Activated T-helper 1 cell treated with anti-CD3 and anti-CD28 coated beads, Interleukin-12 subunit alpha, Interleukin-12 subunit beta, Interleukin-2, Interleukin-4 antibody, amounts not matched to agents 30 ng/mL and 10 ng/mL and 1 ng/mL, durations not matched to agents 14 hours and 24 hours and 36 hours (primary cell): ENCODE measurements at regions not wholly inside any gene's neighbourhood (a gene's known extent, or its start where the extent isn't known, plus 50 kb on each side); places are given as distances from the start of the nearest gene placed in this dataset.

Experiments used
- DNase-seq: peaks from one replicate; pipeline ENCODE4 v3.0.0; 2021; ENCODE audit warnings: low spot score
- H3K27ac Mint-ChIP-seq: one replicate; pipeline ENCODE4 v1.8.0; 2021; ENCODE audit warnings: mild to moderate bottlenecking, mixed read lengths
- H3K27me3 Mint-ChIP-seq: one replicate; pipeline ENCODE4 v1.8.0; 2022; ENCODE audit warnings: mild to moderate bottlenecking, moderate library complexity, mixed read lengths; ENCODE audit not compliant: insufficient read depth
- H3K36me3 Mint-ChIP-seq: one replicate; pipeline ENCODE4 v1.8.0; 2021; ENCODE audit warnings: low read depth, mixed read lengths
- H3K4me1 Mint-ChIP-seq: one replicate; pipeline ENCODE4 v1.8.0; 2021; ENCODE audit warnings: low read depth, mixed read lengths
- H3K4me3 Mint-ChIP-seq: one replicate; pipeline ENCODE4 v1.8.0; 2021; ENCODE audit warnings: mild to moderate bottlenecking, moderate library complexity, mixed read lengths
- H3K9me3 Mint-ChIP-seq: one replicate; pipeline ENCODE4 v1.8.0; 2021; ENCODE audit warnings: mixed read lengths
- intact Hi-C: fragments of 100-400 bp; cut with micrococcal nuclease; formaldehyde crosslinking; loops from one replicate; pipeline ENCODE4 v1.15.1; 2024

- Mint-ChIP-seq H3K4me3 (no peak overlapping the region), H3K27me3 (no peaks in the 10 kb centered on the region), H3K4me1 (no peaks in the 10 kb centered on the region), H3K27ac (no peak overlapping the region), H3K36me3 (no peaks in the 10 kb centered on the region), H3K9me3 (no peaks in the 10 kb centered on the region)
- intact Hi-C loops, result no loop called here
- no peak for DNase-seq
Measured at GRCh38 chr6:156348424-156348823, 428.8 kb upstream of the ARID1B start.

DNA sequence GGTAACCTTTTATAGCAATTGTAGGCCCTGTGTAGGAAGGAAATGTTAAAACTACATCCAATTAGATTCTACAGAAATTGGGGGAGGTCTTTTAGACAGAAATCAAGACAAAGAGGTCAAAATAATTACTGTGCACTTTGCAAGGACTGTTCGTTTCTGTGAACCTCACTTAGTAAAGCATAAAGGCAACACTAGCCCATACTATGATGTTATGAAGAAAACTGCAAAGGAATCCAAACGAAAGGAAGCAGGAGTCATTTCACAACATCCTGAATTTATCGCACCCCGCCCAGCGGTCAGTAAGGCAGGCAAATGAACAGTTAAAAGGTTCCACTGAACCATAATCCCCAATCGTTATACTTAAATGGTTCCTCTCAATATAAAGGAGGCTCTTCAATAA lies 429.5 kb upstream of the ARID1B start:
- no peak for DNase-seq
- H3K27me3 Mint-ChIP-seq, result no peaks in the 10 kb centered on the region
- no peaks in the 10 kb centered on the region for H3K4me1 Mint-ChIP-seq
- no peaks in the 10 kb centered on the region for H3K36me3 Mint-ChIP-seq
- H3K4me3 Mint-ChIP-seq, result no peak overlapping the region
- intact Hi-C loops, result no loop called here
- H3K27ac Mint-ChIP-seq, result no peak overlapping the region
- no peaks in the 10 kb centered on the region for H3K9me3 Mint-ChIP-seq

- Mint-ChIP-seq H3K27ac (no peak overlapping the region), H3K4me3 (no peak overlapping the region), H3K4me1 (no peaks in the 10 kb centered on the region), H3K36me3 (no peaks in the 10 kb centered on the region), H3K27me3 (no peaks in the 10 kb centered on the region), H3K9me3 (no peaks in the 10 kb centered on the region)
- intact Hi-C loops, result no loop called here
- no peak for DNase-seq
Measured at GRCh38 chr6:156347246-156347645, 429.9 kb upstream of the ARID1B start.

DNA sequence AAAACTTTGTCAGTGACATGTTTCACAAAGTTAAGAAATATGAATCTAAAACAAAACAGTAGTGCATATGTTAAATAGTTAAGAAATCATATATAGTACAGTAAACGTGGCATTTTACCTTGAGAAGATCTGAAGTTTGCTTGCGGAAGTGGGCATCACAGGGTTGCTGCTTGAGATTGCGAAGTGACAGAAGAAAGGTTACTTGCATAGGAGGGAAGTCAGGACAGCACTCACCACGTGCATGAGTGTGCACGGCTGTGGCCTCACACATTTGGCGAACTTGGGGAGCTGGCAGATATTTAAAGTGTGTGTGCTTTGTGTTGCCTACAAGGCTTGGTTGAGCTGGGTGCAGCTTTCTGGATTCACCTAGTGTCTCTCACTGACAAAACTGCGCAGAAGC lies 431.5 kb upstream of the ARID1B start:
- no peak for DNase-seq
- no peak overlapping the region for H3K27ac Mint-ChIP-seq
- no peaks in the 10 kb centered on the region for H3K27me3 Mint-ChIP-seq
- no peak overlapping the region for H3K4me3 Mint-ChIP-seq
- intact Hi-C loops, result no loop called here
- H3K4me1 Mint-ChIP-seq, result no peaks in the 10 kb centered on the region
- no peaks in the 10 kb centered on the region for H3K9me3 Mint-ChIP-seq
- H3K36me3 Mint-ChIP-seq, result no peaks in the 10 kb centered on the region

DNA sequence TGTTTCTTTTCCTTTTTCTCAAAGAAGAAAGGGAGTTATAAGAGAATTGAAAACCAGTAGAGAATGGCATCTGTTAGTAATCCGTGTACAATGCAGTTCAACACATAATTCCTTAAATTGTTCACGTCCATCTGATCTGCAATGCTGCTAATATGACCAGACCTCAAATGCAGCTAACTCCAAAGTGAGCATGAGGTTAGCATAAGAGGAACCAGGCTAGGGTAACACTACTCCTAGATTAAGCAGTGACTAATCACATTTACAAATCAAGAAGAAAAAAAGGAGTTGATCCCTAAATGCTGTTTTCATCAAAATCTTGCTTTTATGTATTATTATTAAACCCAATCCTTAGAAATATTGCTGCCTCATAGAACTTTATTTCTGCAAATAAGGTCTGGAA lies 432.7 kb upstream of the ARID1B start:
- no peak for DNase-seq

GRCh38 chr6:156337801-156338200 lies 439.4 kb upstream of the ARID1B start:
- Mint-ChIP-seq H3K27me3 (no peaks in the 10 kb centered on the region), H3K9me3 (peaks cover 7% of the 10 kb centered on the region), H3K4me3 (no peak overlapping the region), H3K4me1 (no peaks in the 10 kb centered on the region), H3K27ac (no peak overlapping the region), H3K36me3 (no peaks in the 10 kb centered on the region)
- no peak for DNase-seq
- intact Hi-C loops, result no loop called here

More for the DNA sequence above, 432.7 kb upstream of the ARID1B start:
- no peaks in the 10 kb centered on the region for H3K27me3 Mint-ChIP-seq
- H3K4me1 Mint-ChIP-seq, result no peaks in the 10 kb centered on the region
- no peak overlapping the region for H3K4me3 Mint-ChIP-seq
- intact Hi-C loops, result no loop called here
- no peaks in the 10 kb centered on the region for H3K36me3 Mint-ChIP-seq
- no peaks in the 10 kb centered on the region for H3K9me3 Mint-ChIP-seq
- H3K27ac Mint-ChIP-seq, result no peak overlapping the region

- Mint-ChIP-seq H3K27ac (no peak overlapping the region), H3K4me1 (no peaks in the 10 kb centered on the region), H3K4me3 (no peak overlapping the region), H3K27me3 (no peaks in the 10 kb centered on the region), H3K9me3 (peaks cover 10% of the 10 kb centered on the region), H3K36me3 (no peaks in the 10 kb centered on the region)
- no peak for DNase-seq
- intact Hi-C loops, result no loop called here
Measured at GRCh38 chr6:156336733-156337132, 440.4 kb upstream of the ARID1B start.

GRCh38 chr6:156336089-156336488 lies 441.1 kb upstream of the ARID1B start:
- no peak for DNase-seq
- Mint-ChIP-seq H3K4me3 (no peak overlapping the region), H3K9me3 (peaks cover 16% of the 10 kb centered on the region), H3K36me3 (no peaks in the 10 kb centered on the region), H3K4me1 (no peaks in the 10 kb centered on the region), H3K27ac (no peak overlapping the region), H3K27me3 (no peaks in the 10 kb centered on the region)
- intact Hi-C loops, result no loop called here

GRCh38 chr6:156334966-156335365 lies 442.2 kb upstream of the ARID1B start:
- no peaks in the 10 kb centered on the region for H3K27me3 Mint-ChIP-seq
- no peaks in the 10 kb centered on the region for H3K36me3 Mint-ChIP-seq
- no peak overlapping the region for H3K4me3 Mint-ChIP-seq
- intact Hi-C loops, result no loop called here
- H3K4me1 Mint-ChIP-seq, result no peaks in the 10 kb centered on the region
- no peak for DNase-seq
- H3K9me3 Mint-ChIP-seq, result peaks cover 20% of the 10 kb centered on the region
- no peak overlapping the region for H3K27ac Mint-ChIP-seq

GRCh38 chr6:156319707-156320106 lies 457.5 kb upstream of the ARID1B start:
- H3K36me3 Mint-ChIP-seq, result no peaks in the 10 kb centered on the region

DNA sequence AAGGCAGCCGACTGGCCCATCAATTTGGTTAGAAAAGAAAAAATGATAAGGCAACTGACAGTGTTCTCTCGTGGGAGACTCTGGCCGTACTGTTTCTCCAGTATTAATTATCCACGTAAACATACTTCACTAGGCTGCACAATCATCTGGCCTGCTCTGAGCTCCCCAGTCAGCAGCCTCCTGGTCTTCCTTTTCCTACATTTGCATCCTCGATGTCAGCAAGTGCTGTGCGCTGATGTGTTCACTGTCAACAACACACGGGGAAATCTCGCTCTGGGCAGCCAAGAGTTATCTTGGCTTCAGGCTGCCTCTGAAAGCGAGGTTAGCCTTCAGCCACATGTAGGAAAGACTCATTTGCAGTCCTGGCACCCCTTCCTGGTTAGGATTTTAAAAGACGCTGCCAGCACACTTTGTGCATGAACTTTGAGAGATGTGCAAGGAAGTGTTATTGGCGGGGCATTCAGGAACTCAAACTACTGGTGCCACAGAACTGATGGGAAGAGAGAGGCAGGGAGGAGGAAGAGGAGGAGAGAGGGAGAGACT lies 460.5 kb upstream of the ARID1B start:
- no peaks in the 10 kb centered on the region for H3K4me1 Mint-ChIP-seq
- H3K4me3 Mint-ChIP-seq, result no peak overlapping the region
- H3K27ac Mint-ChIP-seq, result no peak overlapping the region
- intact Hi-C loops, result no loop called here
- H3K36me3 Mint-ChIP-seq, result no peaks in the 10 kb centered on the region
- DNase-seq, result no peak
- H3K9me3 Mint-ChIP-seq, result no peaks in the 10 kb centered on the region
- H3K27me3 Mint-ChIP-seq, result peaks cover 2% of the 10 kb centered on the region

More at GRCh38 chr6:156319707-156320106, 457.5 kb upstream of the ARID1B start:
- peaks cover 2% of the 10 kb centered on the region for H3K27me3 Mint-ChIP-seq
- H3K4me1 Mint-ChIP-seq, result no peaks in the 10 kb centered on the region
- no peak overlapping the region for H3K27ac Mint-ChIP-seq
- intact Hi-C loops, result no loop called here
- H3K4me3 Mint-ChIP-seq, result no peak overlapping the region
- no peak for DNase-seq
- no peaks in the 10 kb centered on the region for H3K9me3 Mint-ChIP-seq

DNA sequence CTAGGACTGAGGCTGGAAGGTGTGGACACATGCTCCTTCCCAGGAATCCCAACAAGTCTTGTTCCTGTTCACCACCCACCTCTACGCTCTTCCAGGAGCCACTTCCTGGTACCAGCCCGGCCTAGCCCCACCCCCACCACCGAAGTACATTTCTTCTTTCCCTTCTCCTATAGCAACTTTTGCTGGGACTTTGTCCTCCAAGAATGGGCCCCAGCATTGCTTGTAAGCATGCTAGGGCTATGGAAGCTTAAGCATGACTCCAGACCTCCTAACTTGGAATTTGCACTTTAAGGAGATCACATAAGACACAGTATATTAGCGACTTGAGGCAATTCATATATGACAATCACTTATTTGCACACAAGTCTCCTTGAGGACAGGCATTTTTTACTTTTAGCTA lies 462.0 kb upstream of the ARID1B start:
- no peak overlapping the region for H3K4me3 Mint-ChIP-seq
- no peaks in the 10 kb centered on the region for H3K36me3 Mint-ChIP-seq
- H3K27ac Mint-ChIP-seq, result no peak overlapping the region
- DNase-seq, result no peak
- intact Hi-C loops, result no loop called here
- H3K9me3 Mint-ChIP-seq, result no peaks in the 10 kb centered on the region
- no peaks in the 10 kb centered on the region for H3K4me1 Mint-ChIP-seq
- peaks cover 2% of the 10 kb centered on the region for H3K27me3 Mint-ChIP-seq

- Mint-ChIP-seq H3K4me3 (no peak overlapping the region), H3K4me1 (no peaks in the 10 kb centered on the region), H3K36me3 (no peaks in the 10 kb centered on the region), H3K27ac (no peak overlapping the region), H3K27me3 (no peaks in the 10 kb centered on the region), H3K9me3 (no peaks in the 10 kb centered on the region)
- DNase-seq, result no peak
- intact Hi-C loops, result no loop called here
Measured at GRCh38 chr6:156313037-156313436, 464.1 kb upstream of the ARID1B start.

DNA sequence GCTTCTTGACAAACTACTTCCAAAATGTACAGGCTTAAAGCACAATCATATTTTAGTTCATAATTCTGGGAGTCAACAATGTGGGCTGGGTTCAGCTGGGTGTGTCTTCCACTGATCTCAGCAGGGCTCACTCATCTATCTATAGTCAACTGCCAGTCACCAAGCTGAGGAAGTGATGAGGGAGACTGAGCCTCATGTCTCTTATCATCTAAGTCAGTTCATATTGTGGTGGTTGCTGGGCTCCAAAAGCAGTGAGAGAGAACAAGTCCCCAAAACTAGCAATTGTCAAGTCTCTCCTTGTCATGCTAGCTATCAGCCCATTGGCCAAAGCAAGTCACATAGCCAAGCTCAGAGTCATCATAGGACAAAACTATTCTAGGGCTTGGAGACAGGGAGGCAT lies 465.9 kb upstream of the ARID1B start:
- Mint-ChIP-seq H3K4me1 (no peaks in the 10 kb centered on the region), H3K36me3 (no peaks in the 10 kb centered on the region), H3K27ac (no peak overlapping the region), H3K4me3 (no peak overlapping the region), H3K9me3 (no peaks in the 10 kb centered on the region), H3K27me3 (no peaks in the 10 kb centered on the region)
- DNase-seq, result no peak
- intact Hi-C loops, result no loop called here
